ENCODE measurements at regions not wholly inside any gene's neighbourhood (a gene's known extent, or its start where the extent isn't known, plus 50 kb on each side); places are given as distances from the start of the nearest gene placed in this dataset.
"Not testable (repeated sequence)": the region's sequence is repeated elsewhere in the genome, so short reads cannot be mapped to it uniquely, and the experiment has no call there.

DNA sequence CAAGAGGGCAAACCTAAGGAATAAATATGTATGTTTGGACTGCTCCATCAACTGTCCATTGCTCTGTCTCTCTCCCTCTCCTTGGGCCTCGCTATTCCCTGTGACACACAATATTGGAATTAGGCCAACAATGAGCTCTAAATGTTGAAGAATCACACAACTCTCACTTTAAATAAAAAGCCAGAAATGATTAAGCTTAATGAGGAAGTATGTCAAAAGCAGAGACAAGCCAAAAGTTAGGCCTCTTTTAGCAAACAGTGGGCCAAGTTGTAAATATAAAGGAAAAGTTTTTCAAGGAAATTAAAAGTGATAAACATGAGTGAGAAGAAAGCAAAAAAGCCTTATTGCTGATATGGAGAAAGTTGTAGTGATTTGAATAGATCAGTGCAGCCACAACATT, 141.0 kb downstream of the VGLL3 start:
- TF ChIP-seq, protein P1, sequence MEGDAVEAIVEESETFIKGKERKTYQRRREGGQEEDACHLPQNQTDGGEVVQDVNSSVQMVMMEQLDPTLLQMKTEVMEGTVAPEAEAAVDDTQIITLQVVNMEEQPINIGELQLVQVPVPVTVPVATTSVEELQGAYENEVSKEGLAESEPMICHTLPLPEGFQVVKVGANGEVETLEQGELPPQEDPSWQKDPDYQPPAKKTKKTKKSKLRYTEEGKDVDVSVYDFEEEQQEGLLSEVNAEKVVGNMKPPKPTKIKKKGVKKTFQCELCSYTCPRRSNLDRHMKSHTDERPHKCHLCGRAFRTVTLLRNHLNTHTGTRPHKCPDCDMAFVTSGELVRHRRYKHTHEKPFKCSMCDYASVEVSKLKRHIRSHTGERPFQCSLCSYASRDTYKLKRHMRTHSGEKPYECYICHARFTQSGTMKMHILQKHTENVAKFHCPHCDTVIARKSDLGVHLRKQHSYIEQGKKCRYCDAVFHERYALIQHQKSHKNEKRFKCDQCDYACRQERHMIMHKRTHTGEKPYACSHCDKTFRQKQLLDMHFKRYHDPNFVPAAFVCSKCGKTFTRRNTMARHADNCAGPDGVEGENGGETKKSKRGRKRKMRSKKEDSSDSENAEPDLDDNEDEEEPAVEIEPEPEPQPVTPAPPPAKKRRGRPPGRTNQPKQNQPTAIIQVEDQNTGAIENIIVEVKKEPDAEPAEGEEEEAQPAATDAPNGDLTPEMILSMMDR (IDR thresholded peaks at IDR 0.05) = no peak
- DNase-seq (ENCODE audit: low spot score) (no peak), ATAC-seq (ENCODE audit: low FRiP score) (no peak)

DNA sequence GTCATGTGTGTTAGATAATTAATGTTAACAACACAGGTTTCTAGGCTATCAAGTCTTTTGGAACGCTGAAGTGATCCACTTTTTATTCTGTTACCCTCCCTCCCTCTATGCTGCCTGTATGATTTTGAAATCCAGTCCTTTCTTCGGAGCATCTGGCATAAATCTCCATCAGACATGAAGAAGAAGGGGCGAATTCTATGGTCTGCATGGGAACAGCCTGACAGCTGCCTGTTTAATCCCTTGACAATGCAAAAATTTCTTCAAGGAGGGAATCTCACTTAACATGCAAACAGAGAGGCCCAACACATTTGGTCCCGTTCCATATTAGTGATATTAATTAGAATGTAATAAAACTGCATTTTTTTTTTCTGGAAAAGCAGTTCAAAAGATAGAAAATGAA, 145.2 kb downstream of the VGLL3 start:
- TF ChIP-seq, protein P1 (IDR thresholded peaks at IDR 0.05) = no peak
- DNase-seq (ENCODE audit: low spot score) = no peak
- no peak for ATAC-seq (ENCODE audit: low FRiP score)

DNA sequence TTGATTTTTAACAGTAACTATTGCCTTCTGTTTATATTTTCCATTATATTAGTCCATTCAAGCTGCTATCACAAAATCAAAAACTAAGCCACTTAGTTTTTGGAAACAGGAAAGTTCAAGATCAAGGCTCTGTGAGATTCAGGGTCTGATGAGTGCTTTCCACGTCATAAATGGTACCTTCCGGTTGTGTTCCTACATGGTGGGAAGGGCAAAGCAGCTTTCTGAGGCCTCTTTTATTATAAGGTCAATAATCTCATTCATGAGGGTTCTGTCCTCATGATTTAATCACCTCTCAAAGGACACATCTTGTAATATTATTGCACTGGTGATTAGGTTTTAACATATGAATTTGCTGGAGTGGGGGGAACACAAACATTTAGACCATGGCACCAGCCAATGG, 152.0 kb downstream of the VGLL3 start:
- no peak for ATAC-seq (ENCODE audit: low FRiP score)
- DNase-seq (ENCODE audit: low spot score) = no peak
- TF ChIP-seq, protein P1 (IDR thresholded peaks at IDR 0.05) = no peak

- no peak for DNase-seq (ENCODE audit: low spot score)
- no peak for ATAC-seq (ENCODE audit: low FRiP score)
- TF ChIP-seq, protein P1 (IDR thresholded peaks at IDR 0.05) = no peak
Measured at GRCh38 chr3:86837871-86838270, 153.1 kb downstream of the VGLL3 start.

DNA sequence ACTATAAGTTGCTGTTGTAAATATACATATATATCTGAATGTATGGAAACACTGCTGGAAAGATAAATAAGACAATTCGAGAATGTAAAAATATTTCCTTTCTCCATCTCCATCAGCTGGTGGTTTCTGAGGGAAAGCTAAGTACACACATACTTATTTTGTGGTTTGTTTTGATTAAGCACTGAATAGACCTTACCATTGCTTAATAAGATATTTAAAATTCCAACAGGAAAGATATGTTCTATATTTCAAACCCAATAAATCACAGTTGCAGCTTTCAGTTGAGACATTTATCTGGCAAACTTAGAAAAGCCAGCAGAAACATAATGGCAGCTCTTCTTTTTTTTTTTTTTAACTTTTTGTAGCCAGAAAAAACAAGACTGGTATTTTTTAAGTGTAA, 160.4 kb downstream of the VGLL3 start:
- TF ChIP-seq, protein P1 (IDR thresholded peaks at IDR 0.05) = no peak
- no peak for ATAC-seq (ENCODE audit: low FRiP score)
- DNase-seq (ENCODE audit: low spot score) = no peak

DNA sequence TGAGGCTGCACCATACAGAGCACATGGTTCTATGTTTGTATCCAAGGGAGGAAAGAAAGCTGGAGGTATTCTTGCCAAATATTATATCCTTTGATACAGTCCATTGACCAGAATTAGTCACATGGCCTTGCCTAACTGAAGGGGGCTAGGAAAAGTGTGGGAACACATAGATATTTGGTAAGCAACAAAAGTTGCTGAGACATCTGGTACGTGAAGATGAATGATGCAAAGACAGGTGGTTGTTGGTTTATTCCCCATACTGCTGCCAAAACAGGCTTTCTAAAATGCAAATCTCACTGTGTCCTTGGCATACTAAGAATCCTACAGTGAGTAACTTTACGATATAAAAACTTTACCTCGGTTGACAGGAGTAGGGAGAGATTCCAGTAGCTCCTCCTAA, 162.2 kb downstream of the VGLL3 start:
- TF ChIP-seq, protein P1 (IDR thresholded peaks at IDR 0.05) = no peak
- DNase-seq (ENCODE audit: low spot score) (no peak), ATAC-seq (ENCODE audit: low FRiP score) (no peak)

DNA sequence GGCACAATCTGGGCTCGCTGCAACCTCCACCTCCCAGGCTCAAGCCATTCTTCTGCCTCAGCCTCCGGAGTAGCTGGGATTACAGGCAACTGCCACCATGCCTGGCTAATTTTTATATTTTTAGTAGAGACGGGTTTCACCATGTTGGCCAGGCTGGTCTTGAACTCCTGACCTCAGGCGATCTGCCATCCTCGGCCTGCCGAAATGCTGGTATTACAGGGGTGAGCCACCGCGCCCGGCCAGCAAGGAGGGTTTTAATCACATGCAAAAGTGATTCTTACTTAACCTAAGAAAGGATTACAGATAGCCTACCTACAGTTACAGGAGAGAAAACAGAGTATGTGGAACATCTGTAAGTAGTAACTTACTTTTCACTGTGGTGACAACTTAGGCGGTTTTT, 163.4 kb downstream of the VGLL3 start:
- DNase-seq (ENCODE audit: low spot score); ATAC-seq (ENCODE audit: low FRiP score): not testable (repeated sequence)

DNA sequence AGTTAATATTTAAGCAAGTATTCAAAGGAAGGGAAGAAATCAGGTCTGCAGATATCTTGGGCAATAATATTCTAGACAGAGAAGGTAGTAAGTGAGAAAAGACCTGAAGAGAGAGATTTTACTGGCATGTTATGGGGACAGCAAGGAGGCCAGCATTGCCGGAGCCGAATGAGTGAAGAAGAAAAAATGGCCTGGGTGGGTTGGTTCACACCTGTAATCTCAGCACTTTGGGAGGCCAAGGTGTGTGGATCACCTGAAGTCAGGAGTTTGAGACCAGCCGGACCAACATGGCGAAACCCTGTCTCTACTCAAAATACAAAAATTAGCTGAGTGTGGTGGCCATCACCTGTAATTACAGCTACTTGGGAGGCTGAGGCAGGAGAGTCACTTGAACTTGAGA, 164.7 kb downstream of the VGLL3 start:
- no peak for DNase-seq (ENCODE audit: low spot score)
- TF ChIP-seq, protein P1 (IDR thresholded peaks at IDR 0.05) = no peak
- no peak for ATAC-seq (ENCODE audit: low FRiP score)

All from omental fat pad (tissue), 3 donors.